ENCODE measurements at regions not wholly inside any gene's neighbourhood (a gene's known extent, or its start where the extent isn't known, plus 50 kb on each side); places are given as distances from the start of the nearest gene placed in this dataset.
"Not testable (repeated sequence)": the region's sequence is repeated elsewhere in the genome, so short reads cannot be mapped to it uniquely, and the experiment has no call there.

DNA sequence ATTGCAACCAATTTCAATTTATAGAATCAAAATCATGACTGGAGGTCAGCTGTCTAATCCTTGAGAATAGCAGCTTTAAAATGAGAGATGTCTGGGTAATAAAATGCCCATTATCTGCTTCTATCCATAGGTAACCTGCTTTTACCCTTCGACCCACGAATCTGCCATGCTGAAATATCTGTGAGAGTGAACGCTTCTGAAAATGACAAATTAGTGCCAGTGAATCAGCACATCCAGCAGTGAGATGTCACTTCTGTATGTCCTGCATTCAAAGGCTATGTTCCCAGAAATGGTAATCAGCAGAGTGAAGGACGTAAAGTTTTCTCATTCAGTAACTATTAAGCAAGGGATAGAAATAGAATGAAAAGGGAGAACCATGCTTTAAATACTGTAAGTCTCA is 532.4 kb upstream of the ITGA1 start:
- no peak for DNase-seq (ENCODE audit: low read depth in 2 of 2)

DNA sequence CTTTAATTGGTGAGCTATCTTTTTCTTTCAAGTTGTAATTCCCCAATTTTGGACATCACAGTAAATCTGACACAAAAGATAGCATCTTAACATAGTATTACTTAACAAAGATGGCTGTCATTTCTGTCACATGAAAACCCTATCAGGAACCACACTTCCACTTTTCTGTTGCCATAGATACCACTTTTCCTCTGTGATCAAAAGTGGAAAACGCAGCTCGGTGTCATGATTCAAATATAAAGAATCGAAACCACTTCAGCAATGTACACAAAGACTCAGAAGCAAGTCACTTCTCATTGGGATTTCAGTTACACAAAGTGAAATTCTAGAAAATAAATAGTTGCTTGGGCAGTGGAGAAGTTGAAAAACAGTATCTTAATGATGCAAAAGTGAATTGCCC is 524.9 kb upstream of the ITGA1 start:
- no peak for DNase-seq (ENCODE audit: low read depth in 2 of 2)

DNA sequence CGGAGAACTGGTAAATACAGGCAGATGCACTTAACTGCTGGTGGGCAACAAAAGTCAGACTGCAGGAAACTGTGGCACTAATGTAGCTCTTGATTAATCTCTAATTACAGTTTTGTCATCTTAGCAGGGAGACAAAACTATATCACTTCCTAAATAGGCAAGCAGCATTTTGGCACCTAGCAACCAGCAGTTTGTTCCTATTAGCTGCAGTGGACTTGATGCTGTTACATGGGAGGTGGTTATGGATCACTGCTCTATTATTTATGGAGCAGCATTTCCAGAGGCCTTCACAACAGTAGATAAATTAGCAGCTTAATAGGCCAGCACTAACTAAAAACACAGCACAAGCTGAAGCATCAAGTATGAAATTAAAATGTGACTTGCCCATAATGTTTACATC is 518.3 kb upstream of the ITGA1 start:
- no peak for DNase-seq (ENCODE audit: low read depth in 2 of 2)

DNA sequence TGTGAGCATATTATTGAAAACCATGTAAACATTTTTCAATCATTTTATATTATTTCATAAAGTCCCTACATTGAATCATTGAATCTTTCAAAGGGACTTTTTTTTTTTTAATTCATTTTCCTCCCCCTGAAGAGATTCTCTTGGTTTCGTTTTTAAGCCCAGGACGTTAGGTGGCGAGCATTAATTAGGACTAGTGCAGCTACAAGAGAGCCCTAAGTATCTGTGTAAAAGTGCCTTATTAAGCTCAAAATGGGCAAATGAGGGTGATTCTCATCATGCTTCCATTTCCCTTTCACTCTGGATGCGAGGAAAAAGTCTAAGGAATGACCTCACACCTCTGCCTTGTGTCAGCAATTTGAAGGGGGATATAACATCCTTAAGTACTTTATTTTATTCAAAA is 517.9 kb upstream of the ITGA1 start:
- DNase-seq (ENCODE audit: low read depth in 2 of 2) = no peak

DNA sequence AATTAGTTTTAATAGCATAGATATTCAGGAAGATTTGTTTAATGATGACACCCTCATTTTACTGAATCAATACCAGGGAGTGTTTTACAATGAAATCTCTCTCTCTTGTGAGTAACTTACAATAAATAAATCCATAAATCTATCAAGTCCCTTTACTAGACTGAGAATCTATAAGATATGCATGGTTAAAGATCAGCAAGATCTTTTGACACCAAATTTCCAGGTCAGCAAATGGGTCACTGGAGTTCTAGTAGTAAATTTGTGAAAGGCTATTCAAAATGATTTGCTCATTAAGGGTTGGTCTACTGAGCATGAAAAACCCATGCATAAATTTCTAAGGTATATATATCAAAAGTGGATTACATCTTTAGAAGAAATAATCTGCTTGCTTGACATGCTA is 512.1 kb upstream of the ITGA1 start:
- DNase-seq (ENCODE audit: low read depth in 2 of 2) = no peak

DNA sequence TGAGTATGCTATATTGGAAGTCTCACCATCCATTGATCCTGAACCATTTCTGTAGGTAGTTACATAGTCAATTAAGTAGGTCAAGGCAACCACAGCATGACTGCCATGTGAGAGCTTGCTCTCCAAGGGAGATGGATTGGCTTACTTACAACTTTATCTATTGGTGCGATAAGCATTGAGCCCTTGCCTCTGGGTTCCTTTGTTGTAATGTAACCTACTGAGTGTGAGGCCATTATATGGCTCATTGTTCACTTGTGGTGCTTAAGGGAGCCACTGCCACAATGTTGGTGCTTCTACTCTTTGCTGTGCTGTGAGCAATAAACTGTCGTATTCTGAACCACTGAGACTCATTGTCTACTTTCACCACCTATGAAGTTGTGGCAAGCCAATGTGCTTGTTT is 510.6 kb upstream of the ITGA1 start:
- no peak for DNase-seq (ENCODE audit: low read depth in 2 of 2)

DNA sequence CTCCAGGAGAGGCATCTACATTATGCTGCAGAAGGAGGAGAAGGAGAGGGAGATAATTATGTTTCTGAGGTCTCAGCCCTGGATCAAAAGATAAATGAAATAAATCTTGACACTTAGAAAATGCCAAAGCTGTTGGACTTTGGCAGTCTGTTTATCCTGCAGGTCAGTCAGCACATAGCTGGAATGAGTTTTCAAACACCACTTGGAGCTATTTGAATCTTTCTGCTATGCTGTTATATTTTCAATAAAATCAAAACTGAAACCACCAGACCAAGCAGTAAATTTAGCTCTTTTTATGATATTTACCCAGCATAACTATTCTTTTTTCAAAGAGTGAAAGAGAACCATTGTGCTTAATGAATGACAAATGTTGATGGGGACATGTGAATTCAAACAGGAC is 505.1 kb upstream of the ITGA1 start:
- no peak for DNase-seq (ENCODE audit: low read depth in 2 of 2)

DNA sequence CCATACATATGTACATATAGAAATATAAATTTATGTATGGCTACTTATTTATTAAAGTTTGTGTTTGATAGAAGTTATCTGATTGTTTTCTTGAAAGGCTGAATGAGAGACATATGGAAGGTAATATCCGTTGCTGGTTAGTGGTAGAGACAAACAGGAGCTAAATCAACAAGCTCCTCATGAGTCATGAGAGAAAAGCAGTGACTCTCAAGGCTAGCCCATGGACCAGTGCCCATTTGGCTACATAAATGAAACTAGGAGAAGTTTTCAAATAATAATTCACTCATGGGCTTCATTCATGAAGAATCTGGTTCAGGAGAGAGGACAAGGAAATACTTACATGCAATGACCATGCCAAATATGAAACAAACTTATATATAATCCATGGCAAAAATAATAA is 504.5 kb upstream of the ITGA1 start:
- DNase-seq (ENCODE audit: low read depth in 2 of 2) = no peak

DNA sequence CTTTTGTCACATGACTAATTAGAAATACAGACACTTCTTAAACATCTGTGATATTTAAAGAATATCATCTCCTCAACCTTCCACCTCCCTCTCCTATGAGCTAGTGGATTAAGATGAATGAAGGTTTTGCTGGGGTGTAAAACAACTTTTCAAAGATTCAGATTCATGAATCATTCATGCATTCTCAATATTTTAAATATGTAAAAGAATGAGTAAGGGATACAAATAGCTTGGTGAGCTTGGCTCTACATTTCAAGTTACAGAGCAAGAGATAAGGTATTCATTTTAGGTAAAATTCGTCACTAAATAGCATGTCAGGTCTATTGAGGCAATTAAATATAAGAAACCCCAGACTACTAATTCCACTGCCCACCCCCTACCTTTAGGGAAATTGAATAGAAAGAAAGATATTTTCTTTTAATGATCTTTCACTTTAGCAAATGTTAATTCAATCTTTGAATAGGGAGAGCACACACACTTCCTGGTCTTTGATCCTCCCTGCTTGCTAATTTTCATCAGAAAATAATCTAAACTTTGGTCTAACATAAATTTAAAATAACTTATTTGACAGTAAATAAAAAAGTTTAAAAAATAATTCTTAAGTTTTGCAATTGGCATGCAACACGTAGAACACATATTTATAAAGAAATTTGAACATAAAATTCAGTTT is 486.9 kb upstream of the ITGA1 start:
- DNase-seq (ENCODE audit: low read depth in 2 of 2) = no peak

DNA sequence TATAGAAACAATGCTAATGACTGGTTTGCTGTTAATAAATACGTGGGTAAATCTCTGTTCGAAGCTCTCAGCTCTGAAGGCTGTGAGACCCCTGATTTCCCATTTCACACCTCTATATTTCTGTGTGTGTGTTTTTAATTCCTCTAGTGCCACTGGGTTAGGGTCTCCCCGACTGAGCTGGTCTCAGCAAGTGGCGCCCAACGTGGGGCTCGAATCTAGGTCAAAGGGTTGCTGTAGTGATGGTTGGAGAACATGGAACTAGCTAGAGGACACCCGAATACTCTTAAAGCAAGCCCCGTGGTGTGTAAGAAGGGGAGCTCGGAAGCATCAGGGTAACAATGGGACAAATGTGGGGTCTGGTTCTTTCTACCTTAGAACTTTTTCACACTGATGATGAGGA is 482.9 kb upstream of the ITGA1 start:
- not testable (repeated sequence) for DNase-seq (ENCODE audit: low read depth in 2 of 2)

DNA sequence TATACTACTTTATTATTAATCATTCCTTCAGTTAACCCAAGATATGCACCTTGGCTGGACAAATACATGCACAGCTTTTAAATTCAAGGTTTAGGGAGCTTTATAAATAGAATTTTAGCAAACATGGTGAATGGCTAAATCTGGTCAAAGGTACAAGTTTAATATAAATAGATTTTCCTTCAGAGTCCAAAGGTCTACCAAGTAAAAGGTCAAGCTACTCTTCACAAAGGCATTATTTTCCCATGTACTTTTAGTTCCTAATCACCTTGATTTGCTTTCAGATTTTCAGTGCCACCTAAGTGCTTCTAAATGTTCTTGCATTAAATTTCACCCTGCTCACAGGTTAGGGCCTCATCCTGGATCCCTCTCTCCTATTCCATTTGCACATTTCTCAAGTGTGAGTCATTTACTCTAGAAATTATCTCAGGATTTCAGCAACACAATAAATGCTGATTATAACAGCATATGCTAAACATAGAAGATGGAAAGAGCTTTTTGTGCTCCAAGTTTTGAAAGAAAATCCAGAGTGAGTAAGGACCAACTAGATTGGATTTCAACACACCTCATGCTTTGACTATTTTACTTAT is 459.4 kb upstream of the ITGA1 start:
- no peak for DNase-seq (ENCODE audit: low read depth in 2 of 2)

DNA sequence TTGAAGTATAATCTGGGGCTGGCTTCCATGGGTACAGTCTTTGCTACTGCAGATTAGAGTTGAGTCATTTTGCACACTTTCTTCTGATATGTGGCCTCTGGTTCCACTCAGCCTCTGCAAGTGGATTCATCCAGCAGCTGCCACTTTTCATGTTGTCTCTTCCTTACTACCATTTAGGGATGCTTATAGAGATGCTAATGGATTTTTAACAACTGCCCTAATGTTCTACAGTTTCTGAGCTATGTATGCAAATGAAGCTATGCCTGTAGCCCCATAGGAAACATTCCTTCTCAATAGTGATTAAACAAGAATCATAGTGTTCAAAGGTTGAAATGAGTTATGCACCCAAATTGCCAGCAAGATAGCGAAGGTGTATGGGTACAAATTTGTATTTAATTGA is 456.0 kb upstream of the ITGA1 start:
- no peak for DNase-seq (ENCODE audit: low read depth in 2 of 2)

DNA sequence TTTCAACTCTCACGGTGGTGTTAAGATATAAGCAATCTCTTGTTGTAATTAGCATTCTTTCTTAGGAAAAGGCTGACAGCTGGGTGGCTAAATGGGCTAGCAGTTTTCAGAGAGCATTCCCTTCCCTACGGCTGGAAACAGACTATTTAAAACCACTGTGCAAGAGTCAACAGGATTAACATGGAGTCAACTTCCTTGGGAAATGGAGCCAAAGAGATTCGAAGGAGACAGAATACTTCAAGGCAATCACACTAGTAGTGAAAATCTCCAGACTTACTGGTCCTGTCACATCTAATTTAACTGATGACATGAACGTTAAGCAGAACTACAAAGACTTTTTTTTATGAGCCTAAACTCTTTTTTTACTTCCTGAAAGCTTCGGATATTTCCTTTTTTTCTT is 453.3 kb upstream of the ITGA1 start:
- DNase-seq (ENCODE audit: low read depth in 2 of 2) = no peak

DNA sequence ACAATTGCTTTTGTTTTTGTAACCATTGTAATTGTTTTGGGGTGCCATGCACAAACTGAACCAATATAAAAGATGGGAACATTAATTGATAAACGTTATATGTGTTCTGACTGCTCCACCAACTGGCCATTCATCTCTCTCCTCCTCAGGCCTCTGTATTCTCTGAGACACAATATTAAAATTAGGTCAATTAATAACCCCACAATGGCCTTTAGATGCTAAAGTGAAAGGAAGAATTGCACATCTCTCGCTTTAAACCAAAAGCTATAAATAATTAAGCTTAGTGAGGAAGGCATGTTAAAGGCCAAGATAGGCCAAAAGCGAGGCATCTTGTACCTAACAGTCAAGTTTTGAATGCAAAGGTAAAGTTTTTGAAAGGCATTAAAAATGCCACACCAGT is 448.4 kb upstream of the ITGA1 start:
- no peak for DNase-seq (ENCODE audit: low read depth in 2 of 2)

DNA sequence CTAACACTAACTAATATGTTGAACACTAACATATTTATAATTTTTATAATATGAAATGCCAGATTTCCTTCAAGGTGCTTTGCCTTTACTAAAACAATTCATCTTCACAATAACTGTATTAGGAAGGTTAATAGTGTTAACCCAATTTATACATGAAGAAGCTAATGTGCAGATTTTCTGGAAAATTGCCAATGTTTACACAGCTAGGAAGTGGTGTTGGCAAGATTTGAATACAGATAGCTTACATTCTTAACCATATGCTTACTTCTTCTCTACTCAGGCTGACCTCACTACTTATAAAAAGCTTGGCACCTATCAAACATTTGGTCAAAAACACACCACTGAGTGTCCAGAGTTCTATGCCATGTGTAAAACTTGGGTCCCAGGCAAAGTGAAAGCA is 445.4 kb upstream of the ITGA1 start:
- DNase-seq (ENCODE audit: low read depth in 2 of 2) = no peak

DNA sequence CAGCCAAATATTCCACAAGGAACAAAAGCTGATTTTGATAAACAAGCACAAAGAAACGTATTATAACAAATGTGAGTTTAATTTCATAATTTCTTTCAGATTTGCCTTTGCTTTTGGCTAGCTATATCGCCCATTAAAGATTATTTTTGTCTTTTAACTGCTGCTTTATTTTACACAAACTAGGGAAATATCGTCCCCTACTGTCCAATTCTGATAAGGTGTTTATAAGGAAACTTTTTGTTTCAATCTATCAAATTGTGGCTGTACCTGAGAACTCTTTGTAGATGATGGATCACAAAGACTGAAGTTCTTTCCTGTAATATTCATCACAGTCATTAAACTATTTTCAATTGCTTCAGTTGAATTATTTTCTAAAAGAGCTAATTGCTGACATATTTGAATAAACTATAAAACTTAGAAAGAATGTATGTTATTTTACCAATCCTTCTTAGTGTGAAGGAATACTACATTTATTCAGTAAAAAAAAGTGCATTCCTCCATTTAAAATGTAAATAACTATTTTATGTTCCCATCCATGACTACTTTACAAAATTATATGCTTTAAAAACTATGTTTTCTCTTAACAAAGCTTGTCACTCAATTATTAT is 431.3 kb upstream of the ITGA1 start:
- DNase-seq (ENCODE audit: low read depth in 2 of 2) = no peak

DNA sequence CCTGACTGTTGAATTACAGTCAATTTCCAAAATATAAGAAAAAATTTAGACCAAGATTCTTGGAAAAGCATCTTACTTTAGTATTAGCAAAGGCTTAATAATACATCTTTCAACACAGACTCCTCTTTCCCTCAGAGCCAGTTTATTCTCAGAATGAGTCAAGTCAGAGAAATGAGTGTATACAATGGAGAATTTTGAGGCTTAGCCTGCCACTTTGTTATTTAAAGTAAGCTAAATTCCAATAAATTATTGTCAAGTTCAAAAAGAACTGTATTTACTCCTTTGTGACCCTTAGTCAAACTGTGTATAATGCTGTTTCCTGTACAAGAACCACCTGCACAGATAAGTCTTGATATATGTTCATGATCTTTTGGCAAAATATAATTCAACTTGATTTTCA is 428.5 kb upstream of the ITGA1 start:
- DNase-seq (ENCODE audit: low read depth in 2 of 2) = no peak

DNA sequence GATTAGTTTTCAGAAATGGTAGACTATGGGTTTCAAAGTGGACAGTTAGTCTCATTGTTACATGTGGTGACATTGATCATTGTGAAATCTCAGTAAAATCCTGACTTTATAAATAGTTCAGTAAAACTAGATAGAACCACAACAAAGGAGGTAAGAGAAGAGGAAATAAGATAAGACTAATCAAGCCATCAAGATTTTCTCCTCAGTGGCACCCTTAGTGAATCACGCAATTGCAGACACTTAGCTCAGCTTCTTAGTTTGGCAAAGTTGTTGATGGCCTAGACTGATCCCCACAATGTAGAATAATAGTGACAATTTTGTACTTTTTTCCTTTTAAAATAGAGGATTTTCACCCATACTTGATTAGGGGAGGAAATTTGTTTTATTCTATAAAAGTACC is 426.7 kb upstream of the ITGA1 start:
- DNase-seq (ENCODE audit: low read depth in 2 of 2) = no peak

DNA sequence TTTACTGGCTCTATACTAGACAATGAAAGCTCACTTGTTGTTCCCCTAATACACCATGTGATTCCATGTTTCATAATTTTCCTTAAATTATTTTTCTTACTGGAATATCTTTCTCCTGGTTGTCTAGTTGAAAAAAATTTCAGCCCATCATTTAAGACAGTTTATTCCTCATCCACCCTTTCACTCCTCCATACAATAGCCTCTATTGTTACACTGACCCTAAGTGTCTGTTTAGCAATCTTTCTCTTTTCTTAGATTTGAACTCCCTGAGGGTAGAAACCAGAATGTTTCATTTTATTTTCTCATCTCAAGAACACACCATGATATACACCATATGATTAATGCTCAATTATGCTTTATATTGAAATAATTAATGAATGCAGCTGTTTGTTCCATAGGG is 413.4 kb upstream of the ITGA1 start:
- no peak for DNase-seq (ENCODE audit: low read depth in 2 of 2)

DNA sequence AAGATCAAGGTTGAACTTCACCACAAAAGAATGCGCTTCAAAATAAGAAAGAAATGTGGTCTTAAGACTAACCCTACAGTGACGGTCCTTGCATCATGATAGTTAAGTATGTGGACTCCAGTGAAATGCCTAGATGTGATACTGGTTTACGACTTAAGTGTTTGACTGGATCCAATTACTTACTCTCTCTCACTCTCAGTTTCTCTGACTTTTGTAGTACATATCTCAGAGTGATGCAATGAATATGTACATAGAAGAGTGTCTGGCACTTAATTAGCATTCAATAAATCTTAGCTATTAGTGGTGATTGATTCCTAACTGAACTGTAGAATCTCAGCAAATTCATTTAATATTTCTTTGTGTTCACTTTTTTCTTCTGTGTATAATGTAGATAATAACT is 411.7 kb upstream of the ITGA1 start:
- no peak for DNase-seq (ENCODE audit: low read depth in 2 of 2)

DNA sequence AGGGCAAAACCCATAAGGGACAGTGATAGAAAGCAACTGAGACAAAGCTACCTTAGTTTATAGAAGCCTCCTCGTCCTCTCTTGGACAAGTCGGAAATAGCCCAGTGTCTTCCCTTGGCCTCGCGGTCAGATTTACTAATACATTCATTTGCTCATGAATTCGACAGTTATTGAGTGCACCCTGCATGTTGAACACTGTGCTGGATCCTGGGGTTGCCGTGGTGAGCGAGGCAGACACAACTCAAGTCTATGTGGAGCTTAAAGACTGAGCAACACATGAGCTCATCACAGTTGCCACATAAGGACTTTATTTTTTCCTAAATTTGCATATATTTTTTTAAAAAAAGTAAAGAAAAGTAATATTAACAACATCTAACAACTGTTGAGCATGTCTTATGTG is 411.1 kb upstream of the ITGA1 start:
- DNase-seq (ENCODE audit: low read depth in 2 of 2) = no peak

DNA sequence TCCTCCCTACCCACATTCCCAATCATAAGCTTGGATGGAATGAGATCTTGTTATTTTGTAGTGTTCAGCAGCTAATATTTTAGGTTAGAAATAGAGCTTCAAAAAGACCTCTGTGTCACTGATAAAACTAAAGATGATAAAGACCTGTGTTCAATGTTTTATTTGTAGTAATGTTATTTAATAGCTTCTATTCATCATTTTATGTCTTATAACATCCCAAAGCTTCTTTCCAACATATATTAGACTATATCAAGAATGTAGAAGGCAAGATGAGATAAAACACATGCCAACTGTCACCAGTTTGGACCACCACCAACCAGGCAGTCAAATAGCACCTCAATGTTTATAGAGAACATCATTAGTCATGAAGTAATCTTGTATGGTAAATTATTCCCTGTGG is 409.5 kb upstream of the ITGA1 start:
- no peak for DNase-seq (ENCODE audit: low read depth in 2 of 2)

DNA sequence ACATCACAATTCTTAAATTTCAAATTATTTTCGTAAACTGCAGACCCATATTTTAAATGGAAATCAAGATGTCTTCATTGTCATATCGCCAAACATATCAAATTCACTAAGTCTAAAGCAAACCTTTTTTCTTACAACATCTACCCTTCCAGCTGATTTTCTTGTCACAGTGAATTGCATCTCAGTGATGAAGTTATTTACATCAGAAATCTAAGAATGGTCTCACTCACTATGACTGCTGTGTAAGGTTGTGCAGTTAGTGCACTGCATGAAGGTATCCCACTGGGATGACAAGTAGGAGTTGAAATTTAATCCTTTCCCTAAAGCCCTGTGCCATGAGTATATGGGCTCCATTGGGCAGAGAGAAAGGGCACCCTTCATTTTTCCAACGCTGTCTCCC is 399.4 kb upstream of the ITGA1 start:
- DNase-seq (ENCODE audit: low read depth in 2 of 2) = no peak

DNA sequence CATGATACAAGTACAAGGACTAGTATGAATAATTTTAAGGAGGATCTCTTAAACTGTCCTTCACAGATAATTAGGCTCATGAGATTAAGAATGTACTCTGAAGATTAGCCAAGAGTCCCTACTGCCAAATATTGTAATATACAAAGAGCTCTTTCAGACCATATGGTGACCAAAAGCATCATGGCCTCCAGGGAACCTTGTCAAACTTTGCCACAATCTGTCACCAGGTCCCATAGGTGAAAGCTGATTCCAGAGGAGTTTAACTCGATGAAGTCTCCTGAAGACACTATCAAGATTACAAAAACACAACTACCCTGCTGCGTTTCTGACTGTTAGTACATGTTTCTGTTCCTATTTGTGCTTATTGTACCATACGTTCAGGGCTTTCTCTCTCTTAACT is 395.4 kb upstream of the ITGA1 start:
- DNase-seq (ENCODE audit: low read depth in 2 of 2) = no peak
